ENCODE measurements at regions not wholly inside any gene's neighbourhood (a gene's known extent, or its start where the extent isn't known, plus 50 kb on each side); places are given as distances from the start of the nearest gene placed in this dataset.
"Not testable (repeated sequence)": the region's sequence is repeated elsewhere in the genome, so short reads cannot be mapped to it uniquely, and the experiment has no call there.

- no peak for DNase-seq
Measured at GRCh38 chr6:102732898-102733297, 1339.4 kb downstream of the GRIK2 start.

GRCh38 chr6:102722086-102722485 is 1328.6 kb downstream of the GRIK2 start:
- not testable (repeated sequence) for DNase-seq

DNA sequence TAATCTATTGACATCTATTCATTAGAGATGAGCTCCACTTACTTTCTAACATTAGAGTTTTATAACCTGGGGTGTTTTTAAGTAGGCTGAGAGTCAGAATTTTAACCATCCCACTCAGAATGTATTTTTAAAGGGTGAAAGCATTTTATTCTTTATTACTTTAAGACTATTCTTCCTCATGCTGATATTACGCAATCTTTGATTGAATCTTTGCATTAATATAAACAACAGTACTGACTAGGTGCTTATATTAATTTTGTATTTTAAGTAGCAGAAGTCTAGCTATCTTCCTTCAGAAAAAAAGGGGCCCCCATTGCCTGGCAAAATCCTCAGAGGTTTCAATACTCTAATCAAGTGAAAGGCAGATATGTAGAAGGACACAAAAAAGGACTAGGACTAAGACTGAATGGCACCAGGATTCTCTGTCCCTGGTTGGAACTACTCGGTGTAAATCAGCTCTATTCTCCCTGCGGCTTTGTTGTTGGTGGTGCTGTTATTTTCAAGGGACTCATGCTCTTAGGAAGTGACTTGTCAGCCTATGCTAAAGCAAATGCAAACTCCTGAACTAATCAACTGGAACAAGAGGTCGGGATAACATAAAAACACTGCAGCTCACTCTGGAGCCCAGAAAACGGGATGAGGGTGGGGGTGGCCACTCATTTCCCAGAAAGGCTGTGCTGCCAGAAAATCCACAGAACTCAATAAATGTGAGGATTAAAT is 1324.4 kb downstream of the GRIK2 start:
- DNase-seq: no peak

DNA sequence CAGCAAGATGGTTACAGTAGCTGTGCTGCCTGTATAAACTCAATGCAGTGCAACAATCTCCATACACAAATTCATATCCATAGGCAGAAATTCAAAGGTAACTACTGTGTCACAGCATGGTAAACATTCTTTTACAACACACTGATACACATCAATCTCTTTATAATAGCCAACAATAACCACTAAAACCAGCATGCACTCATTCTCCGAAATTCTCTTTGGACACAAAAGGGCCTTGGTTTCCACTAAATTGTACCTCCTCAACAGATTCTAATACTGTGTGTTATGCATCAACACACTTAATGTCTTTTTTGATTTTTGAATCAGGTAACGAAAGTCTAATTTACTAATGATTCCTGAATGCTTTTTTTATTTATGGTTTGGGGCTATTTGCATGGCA is 1323.7 kb downstream of the GRIK2 start:
- DNase-seq: no peak

GRCh38 chr6:102701019-102701418 is 1307.5 kb downstream of the GRIK2 start:
- no peak for DNase-seq

DNA sequence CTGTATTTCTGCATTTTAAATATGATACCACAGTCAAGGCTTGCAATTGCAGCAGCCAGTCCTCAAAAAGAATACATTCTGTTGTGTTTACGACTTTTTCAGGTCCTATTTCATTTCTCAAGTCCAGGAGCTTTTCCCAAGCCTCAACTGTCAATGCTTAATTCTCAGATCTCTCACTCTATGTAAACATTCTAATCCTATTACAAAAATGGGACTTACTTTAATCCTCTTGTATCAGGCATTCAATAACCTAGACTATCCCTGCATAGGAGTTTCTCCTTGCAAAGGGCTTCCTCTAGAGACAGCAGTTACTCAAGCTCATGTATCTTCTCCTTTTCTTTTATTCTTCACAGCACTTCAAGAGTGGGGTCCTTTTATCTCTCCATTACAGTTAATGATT is 1293.0 kb downstream of the GRIK2 start:
- DNase-seq: no peak

DNA sequence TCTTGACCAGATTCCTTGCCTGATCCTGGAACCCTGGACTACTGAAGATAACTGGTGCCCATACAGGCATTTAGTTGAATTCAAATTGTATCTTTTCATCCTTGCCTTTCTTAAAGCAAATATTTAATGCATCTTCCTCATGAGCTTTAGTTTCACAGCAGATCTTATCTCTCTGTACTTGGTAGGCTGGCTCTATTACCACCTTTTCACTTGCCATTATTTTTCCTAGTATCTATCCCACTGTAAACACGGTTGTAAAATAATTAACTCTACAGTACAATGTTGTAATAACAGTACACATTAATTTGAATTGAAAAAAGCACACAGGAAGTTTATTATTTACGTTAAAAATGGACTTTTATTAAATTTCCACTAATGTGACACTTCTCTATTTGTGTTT is 1286.9 kb downstream of the GRIK2 start:
- no peak for DNase-seq

GRCh38 chr6:102679865-102680264 is 1286.4 kb downstream of the GRIK2 start:
- DNase-seq: no peak

DNA sequence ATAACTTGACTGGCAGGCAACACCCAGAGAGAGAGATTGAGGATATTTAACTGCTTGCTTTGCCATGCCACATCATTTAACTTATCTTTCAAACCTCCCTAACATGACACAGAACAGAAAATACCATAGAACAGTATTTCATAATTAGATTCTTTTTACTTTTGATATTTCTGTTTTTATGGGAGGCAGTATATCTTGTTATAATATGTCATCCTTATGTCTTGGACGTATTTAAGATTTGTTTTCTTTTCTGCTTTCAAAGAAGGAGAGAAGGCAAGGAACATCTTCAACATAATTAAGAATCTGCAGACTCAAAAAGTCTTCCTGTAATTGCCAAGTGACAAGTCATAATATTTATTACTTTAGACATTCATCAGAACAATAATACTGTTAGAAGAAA is 1283.7 kb downstream of the GRIK2 start:
- no peak for DNase-seq

GRCh38 chr6:102670735-102671134 is 1277.2 kb downstream of the GRIK2 start:
- DNase-seq: no peak

- no peak for DNase-seq
Measured at GRCh38 chr6:102662851-102663250, 1269.3 kb downstream of the GRIK2 start.

GRCh38 chr6:102660303-102660702 is 1266.8 kb downstream of the GRIK2 start:
- DNase-seq: no peak

DNA sequence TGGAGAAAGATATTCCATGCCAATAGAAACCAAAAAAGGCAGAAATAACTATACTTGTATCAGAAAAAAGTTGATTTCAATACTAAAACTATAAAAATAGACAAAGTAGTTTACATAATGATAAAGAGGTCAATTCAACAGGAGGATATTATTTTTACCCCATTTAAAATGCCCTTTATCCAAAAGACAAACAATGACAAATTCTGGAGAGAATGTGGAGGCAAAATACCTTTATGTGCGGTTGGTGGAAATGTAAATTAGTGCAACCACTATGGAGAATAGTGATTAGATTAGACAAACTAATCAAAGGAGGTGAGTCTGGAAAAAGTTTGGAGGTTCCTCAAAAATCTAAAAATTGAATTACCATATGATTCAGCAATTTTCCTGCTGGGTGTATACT is 1262.3 kb downstream of the GRIK2 start:
- no peak for DNase-seq

DNA sequence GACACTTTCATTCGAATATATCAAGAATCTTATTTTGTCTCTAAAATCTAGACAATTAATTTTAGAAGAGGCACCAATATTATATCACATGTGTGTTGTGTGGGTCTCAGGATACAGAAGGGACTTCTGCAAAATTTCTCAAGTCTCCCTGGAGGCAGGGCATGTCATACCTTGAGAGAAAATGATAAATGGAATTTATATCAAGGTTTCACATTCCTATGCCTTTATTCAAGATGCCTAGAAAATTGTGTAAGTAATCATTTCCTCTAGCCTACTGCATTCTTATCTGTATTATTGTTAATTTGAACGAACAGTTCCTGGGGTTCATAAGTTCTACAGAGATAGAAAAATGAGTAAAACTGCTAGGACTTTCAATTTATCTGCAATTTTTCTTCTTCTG is 1247.9 kb downstream of the GRIK2 start:
- no peak for DNase-seq

DNA sequence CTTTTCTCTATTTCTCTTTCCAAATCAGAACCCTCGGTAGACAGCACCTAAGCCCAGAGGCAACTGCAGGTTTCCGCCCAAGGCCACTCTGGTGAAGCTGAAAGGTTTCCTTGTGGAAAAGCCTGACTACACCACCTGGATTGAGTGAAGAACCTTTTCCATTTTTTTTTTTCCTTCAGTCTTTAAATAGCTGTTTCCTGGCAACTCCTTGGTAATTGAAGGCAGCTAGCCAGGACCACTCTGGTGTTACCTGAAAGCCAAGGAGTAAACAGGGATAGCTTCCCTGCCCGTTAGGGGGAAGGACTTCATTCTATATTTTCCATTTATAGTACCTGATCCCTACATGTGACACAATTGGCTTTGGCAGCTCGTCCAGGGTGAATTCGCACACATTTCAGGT is 1238.4 kb downstream of the GRIK2 start:
- DNase-seq: no peak

GRCh38 chr6:102623201-102623600 is 1229.7 kb downstream of the GRIK2 start:
- no peak for DNase-seq

- no peak for DNase-seq
Measured at GRCh38 chr6:102619585-102619984, 1226.1 kb downstream of the GRIK2 start.

- no peak for DNase-seq
Measured at GRCh38 chr6:102582569-102582968, 1189.1 kb downstream of the GRIK2 start.

- DNase-seq: no peak
Measured at GRCh38 chr6:102581378-102582124, 1188.0 kb downstream of the GRIK2 start.

- no peak for DNase-seq
Measured at GRCh38 chr6:102571236-102571908, 1177.9 kb downstream of the GRIK2 start.

GRCh38 chr6:102562713-102563112 is 1169.2 kb downstream of the GRIK2 start:
- no peak for DNase-seq

GRCh38 chr6:102553214-102553613 is 1159.7 kb downstream of the GRIK2 start:
- no peak for DNase-seq

- no peak for DNase-seq
Measured at GRCh38 chr6:102549221-102549874, 1155.8 kb downstream of the GRIK2 start.
